CD4-positive, alpha-beta T cell treated with Interferon gamma for 1 hour (primary cell): ENCODE measurements at regions not wholly inside any gene's neighbourhood (a gene's known extent, or its start where the extent isn't known, plus 50 kb on each side); places are given as distances from the start of the nearest gene placed in this dataset.
"Not testable (repeated sequence)": the region's sequence is repeated elsewhere in the genome, so short reads cannot be mapped to it uniquely, and the experiment has no call there.

Experiments
- DNase-seq: peaks from one replicate; pipeline ENCODE4 v3.0.0-alpha.2; 2020

DNA sequence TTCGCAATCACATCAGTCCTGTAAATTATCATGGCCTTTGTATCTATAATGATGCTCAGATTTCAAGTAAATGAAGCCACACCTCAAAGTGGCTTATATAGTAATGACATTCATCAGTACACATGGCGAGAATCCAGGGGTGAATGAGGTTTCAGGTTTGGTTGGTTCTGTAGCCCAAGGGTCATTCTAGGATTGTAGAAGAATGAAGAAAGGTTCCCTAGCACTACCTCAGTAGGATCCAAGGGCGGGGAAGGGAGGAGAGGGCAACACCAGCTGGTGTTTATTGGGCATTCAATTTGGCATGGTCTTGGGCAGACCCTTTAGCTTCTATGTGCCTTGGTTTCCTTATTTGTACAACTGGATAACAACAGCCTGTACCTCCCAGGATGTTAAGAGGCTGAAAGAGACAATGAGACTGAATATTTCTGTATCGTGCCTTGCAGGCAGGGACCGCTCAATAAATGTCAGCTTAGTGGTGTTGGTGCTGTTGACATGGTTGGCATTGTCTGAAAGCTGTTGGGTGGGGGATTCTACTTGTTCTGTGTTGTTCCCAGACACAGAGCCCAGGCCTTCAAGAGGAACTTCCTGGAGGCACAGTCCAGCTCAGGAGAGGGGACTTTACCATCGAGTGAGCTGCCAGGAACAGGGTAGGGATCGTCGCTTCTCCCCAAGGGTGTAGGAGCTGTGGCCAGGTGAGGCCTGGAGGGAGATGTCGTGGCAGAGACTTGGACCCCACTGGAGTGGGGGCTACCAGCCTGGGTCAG lies 388.2 kb downstream of the PTPRU start:
- DNase-seq = no peak

DNA sequence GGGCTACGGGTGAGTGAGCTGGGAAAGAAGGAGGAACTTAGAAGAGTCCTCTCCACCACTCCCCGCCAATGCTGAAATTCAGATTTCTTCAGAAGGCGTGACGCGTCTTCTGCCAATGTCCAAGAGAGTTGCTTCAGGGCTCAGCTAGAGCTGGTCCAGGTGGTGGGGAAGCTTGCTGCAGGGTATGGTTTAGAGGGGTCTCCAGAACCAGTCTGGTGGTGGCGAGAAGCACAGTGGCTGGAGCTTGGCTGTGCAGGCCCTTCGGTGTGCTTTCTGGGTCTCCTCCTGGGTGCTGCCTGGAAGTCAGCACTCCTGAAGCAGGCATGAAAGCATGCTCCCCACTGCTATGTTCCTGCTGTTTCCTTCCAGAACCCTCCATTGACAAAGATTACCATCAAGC lies 387.2 kb downstream of the PTPRU start:
- DNase-seq = no peak

DNA sequence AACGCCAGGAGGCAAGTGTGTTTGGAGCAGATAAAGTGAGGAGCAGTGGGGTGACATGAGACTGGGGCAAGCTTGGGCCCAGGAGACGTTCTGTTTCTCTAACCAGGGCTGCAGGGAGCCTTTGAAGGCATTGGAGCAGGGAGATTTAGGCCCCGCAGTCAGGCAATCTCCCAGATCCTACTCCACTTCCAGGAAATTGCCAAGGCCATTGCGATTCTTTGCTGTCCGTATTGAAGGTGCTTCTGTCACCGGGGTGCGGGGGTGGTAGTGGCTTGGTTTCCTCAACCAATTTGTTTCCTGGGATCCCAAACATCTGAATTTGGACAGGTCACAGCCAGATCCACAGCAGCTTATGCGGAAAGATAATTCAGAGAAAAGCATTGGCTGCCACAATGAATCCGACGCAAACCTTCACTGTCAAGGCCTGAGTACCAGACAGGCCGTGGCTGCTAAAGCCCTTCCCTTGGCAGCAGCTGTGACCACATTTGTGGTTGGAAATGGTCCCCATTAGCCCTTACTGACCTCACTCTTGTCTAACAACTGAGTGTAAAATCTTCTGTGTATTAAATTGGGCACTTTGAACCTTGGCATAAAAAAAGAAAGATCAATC lies 385.6 kb downstream of the PTPRU start:
- DNase-seq = no peak

DNA sequence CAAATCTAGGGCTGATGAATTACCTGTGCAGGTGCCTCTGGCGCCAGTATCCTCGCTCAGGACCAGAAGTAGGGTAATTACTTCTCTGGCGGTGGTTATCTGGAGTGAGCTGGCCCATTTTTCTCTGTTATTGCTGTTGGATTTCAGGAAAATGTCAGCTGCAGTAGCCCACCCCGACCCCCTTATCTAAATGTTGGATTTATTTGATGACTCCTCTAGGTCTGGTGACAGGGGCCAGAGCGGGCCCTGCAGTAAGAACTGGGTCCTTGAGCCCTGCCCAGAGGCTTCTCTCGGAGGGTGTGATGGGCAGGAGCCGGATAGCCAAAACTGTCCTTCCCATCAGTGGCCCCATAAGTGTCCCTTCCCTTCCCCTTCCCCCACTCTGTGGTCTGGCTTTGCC lies 384.3 kb downstream of the PTPRU start:
- no peak for DNase-seq

DNA sequence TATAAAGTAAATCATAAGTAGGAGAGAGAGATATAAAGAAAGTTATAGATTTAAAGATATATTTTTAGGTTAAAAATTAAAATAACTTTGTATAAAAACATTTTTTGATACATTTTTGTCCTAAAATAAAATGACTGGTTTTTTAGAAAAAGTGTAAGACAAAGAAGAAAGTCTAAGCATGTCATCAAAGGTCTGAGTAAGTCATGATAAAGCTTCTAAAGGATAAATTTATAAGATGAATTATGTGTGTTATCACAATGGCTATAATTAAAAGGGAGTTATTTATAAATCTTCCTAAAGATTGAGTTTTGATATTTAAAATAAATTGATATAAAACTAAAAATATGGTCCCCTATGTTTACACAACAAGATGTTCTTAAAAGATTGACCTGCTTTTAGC lies 370.9 kb downstream of the PTPRU start:
- DNase-seq = no peak

DNA sequence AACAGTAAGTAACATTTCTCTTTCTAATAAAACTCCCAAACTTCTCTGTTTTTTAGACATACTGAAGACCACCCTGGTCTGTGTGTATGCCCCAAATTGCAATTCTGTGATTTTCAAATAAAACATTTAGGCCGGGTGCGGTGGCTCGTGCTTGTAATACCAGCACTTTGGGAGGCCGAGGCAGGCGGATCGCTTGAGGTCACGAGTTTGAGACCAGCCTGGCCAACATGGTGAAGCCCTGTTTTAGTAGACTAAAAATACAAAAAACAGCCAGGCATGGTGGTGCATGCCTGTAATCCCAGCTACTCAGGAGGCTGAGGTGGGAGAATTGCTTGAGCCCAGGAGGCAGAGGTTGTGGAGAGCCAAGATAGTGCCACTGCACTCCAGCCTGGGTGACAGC lies 368.5 kb downstream of the PTPRU start:
- DNase-seq = not testable (repeated sequence)

DNA sequence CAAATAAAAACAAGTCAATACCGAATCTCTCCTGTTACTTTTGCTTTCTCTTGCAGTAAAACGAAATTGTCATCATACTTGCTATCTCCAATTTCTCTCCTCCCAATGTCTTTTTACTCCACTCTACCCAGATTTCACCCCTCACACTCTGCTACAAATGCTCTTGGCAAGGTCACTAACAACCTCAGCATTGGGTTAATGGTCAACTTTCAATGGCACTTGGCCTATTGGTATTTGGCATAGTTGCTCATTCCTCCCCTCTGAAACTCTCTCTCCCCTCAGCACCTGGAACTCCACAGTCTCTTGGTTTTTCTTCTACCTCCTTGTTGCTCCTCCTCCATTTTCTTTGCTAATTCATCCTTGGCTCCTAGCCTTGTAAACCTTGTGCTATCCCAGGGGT lies 367.3 kb downstream of the PTPRU start:
- no peak for DNase-seq

DNA sequence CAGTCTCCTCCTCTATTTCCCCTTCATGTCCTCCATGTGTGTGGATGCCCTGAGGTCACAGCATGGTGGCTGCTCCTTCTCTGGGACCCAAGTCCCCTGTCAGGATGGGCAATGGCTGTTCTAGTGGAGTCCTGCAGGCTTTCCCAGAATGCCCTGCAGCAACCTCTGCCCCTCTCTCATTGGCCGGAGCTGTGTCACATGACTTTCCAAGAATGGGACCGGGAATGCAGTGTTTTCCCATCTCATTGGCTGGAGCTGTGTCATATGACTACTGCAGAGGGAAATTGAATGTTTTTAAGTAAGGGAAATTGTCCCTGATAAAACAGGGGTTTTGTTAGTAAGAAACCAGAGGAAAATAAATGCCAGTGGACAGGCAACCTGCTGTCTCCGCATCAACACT lies 365.9 kb downstream of the PTPRU start:
- DNase-seq = no peak

DNA sequence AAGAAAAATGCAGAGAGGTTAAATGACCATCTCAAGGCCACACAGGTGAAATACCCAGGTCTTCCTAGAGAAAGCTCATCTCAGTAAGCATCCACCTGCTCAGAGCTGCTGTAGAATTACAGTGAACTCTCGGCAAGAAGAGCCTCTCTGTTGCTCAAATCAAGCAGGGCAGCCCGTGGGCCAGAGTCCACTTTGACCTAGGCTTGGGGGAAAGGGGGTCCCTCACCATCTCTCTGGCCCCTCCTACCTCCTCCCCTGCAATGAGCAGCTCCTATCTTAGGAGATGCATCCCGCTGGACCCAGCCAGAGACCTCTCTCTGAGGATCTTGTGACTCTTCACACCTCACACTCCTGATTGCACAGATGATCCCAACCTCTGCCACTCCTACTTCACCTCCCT lies 364.7 kb downstream of the PTPRU start:
- no peak for DNase-seq

DNA sequence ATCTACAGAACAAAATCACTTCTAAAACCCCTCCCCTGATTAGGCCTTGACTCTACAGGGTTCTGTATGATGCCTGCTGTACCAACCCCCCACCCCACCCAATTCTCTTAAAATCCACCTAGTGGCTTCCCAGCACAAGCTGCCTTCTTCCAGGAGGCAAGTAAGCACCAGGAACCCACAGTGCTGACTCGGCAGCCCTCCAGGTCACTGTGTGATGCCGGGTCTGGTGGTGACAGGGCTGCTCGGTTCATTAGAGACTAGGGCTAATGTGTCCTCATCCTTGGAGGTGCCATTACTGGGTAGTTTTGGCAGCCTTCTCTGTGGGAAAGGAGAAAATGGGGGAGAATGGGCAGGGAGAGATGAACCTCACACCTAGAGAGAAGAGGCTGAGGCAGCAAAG lies 363.5 kb downstream of the PTPRU start:
- DNase-seq = no peak

DNA sequence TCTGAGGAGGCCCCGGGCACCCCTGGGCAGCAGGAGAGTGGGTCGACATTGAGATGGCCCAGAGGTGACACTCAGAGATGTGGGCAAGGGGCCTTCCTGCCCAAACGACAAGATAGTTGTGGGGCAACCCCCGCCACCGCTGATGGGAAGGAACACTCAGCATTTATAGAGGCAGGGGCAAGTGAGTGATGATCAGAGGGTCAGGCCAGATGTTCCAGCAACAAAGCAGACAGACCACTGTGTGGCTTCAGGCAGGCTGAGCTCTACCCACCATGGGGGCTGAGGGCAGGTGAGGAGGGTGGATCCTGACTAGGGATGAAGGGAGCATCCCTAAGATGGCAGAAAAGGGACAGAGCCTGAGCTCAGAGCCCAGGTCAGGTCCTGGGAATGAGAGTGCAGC lies 362.7 kb downstream of the PTPRU start:
- no peak for DNase-seq

DNA sequence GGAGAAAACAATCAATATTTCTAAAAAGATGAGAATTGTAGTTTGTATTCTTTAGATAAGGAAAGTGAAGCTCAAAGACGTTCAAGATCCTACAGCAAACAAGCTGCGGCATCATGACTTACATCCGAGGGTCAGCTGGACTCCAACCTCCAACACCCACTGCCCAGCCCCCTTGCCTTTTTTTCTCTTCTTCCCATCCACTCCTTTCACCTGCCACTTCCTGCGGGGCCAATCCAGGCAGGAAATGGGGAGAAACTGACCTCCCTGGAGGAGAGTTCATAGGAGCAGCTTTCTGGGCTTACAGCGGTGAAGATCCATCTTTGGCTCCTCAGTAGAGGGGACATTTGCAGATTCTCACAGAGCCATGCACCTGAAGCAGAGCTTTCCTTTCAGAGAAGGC lies 361.5 kb downstream of the PTPRU start:
- no peak for DNase-seq

DNA sequence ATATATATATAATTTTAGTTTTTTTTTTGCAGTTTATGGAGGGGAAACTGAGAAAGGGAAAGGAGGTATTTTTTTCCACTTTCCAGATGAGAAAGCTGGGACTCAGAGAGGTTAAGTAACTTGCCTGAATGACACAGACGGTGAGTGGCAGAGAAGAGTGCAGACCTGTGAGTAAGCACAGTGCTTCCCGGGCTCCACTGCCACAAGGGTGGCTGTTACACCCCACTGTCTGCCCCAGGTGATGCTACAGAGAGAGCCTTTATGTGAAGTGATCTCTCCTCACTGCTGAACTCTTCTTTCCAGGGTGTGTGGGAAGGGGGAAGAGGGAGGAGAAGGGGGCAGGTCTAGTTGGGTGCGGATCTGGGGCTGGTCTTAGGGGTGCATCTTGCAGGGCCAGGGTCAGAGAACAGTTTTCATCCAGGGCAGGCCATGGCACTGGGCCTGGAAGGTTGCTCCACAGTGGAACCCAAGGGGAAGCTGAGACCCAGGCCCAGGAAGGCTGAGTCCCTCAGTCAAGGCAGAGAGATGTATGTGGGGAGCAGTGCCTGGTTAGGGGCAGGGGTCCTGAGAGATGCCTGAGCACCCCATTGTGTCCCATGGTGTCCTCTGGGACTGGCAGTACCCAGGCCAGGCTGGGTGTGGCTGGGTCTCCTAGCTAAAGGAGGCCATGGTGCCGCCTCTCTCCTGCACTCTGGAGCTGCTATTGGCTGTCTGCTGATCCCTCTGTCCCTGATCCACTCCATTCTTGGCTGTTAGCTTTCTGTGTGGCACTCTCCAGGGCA lies 357.5 kb downstream of the PTPRU start:
- no peak for DNase-seq

DNA sequence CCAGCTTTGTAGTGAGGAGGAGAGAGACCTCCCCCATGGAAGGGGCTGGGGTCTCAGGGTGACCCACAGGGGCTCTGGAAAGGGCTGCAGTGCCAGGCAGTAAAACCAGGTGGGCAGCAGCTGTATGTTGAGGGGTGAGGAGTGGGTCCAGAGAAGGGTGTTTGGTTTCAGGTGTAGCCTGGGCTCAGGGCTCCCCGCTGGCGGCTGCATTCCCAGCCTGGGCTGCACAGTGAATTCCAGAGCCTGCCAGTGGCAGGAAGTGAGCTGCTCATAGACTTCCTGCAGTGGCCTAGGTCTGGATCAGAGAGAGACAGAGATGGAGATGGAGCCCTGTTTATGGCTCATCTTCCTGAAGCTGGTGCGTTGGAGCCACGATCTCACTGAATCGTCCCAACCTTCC lies 356.4 kb downstream of the PTPRU start:
- no peak for DNase-seq

DNA sequence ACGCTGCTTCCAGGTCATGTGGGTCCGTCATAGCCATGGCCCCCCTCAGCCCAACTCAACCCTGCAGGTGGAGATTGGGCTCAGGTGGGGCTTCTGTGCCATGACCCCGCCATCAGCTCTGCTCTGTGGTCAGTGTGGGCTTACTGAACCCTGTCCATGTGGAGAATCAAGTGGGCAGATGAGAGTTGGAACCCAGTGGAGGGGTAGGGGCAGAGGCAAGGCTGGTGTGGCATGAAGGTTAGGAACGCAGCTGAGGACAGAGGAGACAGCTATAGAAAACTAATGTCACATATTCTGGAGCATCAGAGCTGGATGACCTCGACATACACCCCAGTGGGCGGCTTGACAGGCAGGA lies 355.9 kb downstream of the PTPRU start:
- no peak for DNase-seq

DNA sequence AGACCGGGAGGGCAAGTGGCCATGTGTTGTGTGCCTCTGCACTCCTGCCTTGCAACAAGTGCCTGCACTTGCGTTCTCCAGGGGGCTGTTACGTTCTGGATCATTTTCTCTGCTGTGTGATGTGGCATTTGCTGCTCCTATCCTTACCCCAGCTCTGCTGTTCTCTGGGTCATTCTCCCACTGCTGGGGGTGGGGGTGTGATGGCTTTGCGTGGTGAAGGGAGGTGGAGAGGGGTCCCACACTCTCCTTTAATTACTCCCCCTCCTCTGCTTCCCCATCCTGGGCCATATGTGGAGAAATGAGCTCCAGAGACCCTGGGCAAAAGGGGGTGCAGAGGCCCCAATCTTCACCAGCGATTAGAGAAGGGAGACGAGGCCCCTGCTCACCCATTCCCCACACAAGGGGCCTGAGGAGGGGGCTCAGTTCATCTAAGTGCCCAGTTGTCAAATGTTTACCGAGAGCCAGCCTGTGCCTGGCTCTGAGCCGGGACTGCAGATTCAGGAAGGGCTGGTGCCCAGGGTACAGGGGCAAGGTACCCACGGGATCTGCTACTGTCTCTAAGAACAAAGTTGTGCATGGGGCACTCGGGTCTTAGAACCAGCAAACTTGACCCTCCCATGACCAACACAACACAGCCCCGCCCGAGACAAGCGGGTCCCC lies 355.4 kb downstream of the PTPRU start:
- DNase-seq = no peak

DNA sequence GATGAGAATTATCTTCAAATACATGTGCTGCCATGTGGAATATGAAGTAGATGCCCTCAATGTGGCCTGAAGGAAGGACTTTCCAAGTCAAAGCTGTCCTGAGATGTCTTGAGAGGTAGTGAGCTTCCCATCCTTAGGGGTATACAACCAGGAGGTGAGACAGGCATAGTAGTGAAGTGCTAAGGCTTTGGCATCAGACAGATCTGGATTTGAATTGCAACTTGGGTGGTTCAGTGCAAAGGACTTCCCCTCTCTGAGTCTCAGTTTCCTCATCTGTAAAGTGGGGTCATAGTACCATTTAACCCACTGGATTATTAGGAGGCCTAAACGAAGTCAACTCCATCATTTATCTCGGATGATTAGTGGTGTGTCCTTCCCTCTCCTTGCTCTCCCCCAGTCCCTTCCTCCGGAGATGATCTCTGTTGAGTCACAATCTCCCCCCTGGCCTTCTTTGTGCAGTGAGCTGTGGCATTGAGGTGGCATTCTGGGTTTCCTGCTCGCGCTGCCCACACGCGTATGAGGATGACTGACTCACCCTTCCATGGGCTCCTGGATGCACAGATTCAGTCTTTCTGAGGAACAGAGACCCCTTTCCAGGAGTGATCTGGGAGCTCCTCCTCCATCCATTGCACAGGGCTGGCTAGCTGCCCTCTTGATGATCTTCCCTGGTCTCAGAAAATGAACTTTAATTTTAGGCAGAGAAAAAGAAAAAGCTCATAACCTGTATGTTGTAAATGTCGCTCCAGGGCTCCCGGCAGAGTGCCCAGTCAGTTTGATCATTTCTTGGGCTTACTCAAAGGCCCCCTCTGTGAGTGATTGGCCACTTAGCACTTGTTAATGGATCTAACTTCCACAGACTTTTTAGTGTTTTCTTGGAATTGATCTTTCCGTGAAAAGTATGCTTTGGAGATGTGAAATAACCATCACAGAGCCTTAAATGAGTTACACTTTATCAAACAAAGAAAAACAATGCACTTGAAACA lies 354.6 kb downstream of the PTPRU start:
- DNase-seq = no peak

DNA sequence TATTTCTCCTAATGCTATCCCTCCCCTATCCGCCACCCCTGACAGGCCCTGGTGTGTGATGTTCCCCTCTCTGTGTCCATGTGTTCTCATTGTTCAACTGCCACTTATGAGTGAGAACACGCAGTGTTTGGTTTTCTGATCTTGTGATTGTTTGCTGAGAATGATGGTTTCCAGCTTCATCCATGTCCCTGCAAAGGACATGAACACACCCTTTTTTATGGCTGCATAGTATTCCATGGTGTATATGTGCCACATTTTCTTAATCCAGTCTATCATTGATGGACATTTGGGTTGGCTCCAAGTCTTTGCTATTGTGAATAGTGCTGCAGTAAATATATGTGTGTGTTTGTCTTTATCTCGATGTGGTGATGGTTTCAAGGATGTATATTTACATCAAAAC lies 353.4 kb downstream of the PTPRU start:
- not testable (repeated sequence) for DNase-seq

DNA sequence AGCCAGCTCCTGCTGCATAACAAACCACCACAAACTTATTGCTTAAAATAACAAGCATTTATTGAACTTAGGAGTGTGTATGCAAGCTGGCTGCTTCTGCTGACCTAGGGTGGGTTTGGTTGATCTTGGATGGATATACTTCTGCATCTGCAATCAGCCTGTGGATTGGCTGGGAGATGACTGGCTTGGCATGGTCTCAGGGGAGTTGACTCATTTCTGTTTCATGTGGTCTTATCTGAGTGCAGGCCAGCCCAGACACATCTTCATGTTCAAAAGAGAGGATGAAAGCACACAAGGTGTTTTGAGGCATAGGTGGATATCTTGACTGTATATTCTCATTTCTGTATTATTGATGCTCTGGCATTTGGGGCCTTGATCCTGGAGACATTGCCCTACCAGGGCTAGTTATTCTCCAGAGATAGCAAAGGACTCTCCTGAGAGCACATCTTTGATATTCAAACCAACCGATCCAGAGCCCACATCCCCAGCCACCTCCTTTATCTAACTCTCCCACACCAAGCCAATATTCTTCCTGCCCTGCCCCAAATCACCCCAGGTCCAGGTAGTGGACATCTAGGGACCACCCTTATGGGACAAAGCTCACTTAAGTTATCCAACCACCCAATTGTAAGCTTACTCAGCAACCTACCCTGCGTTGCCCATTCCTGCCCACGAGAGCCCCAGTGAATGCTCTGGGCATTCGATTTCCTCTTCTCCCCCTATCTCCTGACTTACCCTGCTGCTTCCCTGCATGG lies 350.8 kb downstream of the PTPRU start:
- DNase-seq = no peak

DNA sequence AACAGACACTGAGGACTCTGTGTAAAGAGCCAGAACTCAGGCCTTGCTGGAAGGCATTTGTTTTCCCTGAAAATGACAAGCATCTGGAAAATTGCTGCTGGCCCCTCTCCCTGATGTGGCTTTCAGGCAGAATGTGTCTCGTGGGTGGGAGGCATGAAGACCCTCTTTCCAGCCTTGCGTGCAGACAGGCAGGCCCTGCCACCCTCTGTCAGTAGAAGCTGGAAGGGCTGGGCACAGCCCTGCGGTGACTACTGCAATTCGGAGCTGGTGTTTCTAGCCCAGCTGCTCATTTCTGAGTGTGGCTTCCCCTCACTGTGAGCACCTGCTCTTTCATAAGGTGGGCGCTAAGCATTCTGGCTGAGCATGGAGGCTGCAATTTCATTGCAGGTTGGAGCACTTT lies 349.9 kb downstream of the PTPRU start:
- DNase-seq = no peak

DNA sequence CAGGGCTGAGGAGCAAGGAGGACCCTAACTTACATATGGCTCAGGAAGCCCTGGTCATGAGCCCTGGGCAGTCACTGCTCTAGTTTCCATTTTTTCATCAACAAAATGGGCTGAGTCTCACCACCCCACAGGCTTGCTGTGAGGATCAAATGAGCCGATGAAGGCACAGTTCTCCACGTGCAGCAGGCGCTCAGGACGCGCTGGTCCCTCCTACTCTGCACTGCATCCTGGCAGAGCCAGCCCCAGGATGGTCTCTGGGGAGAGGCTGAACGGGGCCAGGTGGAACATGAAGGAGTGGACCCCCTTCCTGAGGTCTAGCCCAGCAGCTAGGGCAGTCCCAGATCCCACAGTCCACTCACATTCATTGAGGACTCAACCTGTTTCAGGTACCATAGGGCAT lies 349.3 kb downstream of the PTPRU start:
- DNase-seq = no peak

DNA sequence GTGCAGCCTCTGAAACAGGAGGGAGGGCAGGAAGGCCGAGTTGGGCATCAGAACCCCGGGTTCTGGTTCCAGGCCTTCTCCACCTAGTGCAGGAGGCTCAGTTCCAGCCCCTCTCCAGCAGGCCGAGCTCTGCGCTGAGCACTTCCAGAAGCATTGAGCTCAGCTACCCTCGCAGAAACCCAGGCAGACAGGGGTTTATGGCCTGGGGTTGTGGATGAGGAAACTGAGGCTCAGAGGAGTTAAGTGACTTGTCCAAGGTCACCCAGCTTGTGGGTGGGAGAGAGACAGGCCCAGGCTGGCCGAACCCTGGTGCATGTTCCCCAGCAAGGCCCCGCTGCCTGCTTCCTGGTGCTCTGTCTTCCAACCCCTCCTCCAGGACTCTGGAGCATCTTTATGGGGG lies 348.9 kb downstream of the PTPRU start:
- no peak for DNase-seq
